PC-3 (cell line): ENCODE measurements at regions not wholly inside any gene's neighbourhood (a gene's known extent, or its start where the extent isn't known, plus 50 kb on each side); places are given as distances from the start of the nearest gene placed in this dataset.

Source experiments
- ATAC-seq: fragments of 200-7000 bp; cut with Tn5 transposase; 2 replicates; pipeline ENCODE4 v1.9.1; 2020; ENCODE audit warnings: mild to moderate bottlenecking, moderate library complexity
- BruUV-seq: library from RNA; stranded (reverse); fragments of 400-500 nt; replicated peaks from 2 replicates; lab custom pipeline; 2021; lab: Mats Ljungman, UMichigan
- CTCF ChIA-PET: fragments of 300-600 bp; sonication (Branson Sonifier 250); formaldehyde crosslinking; loops from one replicate; lab custom pipeline; 2022; ENCODE audit warnings: antibody characterized with exemption; lab: Charles Lee
- POLR2A ChIA-PET: fragments of 300-600 bp; sonication (Branson Sonifier 250); formaldehyde crosslinking; loops from one replicate; lab custom pipeline; 2022; ENCODE audit warnings: antibody characterized with exemption; ENCODE audit not compliant: unreplicated experiment; lab: Charles Lee
- DNase-seq: peaks from one replicate; pipeline ENCODE4 v3.0.0-alpha.2; 2015
- H2AFZ ChIP-seq: fragments of 300-600 bp; sonication (generic); 2 replicates; pipeline ENCODE4 v1.6.0; 2016; ENCODE audit warnings: antibody characterized with exemption, low read length
- H3F3A ChIP-seq: fragments of 300-600 bp; sonication (generic); one replicate; pipeline ENCODE4 v1.6.0; 2017; ENCODE audit warnings: antibody characterized with exemption, low read length, control low read depth, mild to moderate bottlenecking; ENCODE audit not compliant: unreplicated experiment
- H3K27ac ChIP-seq: fragments of 300-600 bp; sonication (generic); 2 replicates; pipeline ENCODE4 v1.5.1; 2016; ENCODE audit warnings: mild to moderate bottlenecking, low read length
- H3K27me3 ChIP-seq: fragments of 300-600 bp; sonication (generic); 2 replicates; pipeline ENCODE4 v1.6.1; 2016; ENCODE audit warnings: low read length, mixed read lengths
- H3K36me3 ChIP-seq: fragments of 300-600 bp; sonication (generic); 2 replicates; pipeline ENCODE4 v1.6.1; 2016; ENCODE audit warnings: low read depth, mixed run types, low read length, mixed read lengths
- H3K4me1 ChIP-seq: fragments of 300-600 bp; sonication (generic); 2 replicates; pipeline ENCODE4 v1.5.1; 2016; ENCODE audit warnings: low read length; ENCODE audit not compliant: insufficient read depth
- H3K4me2 ChIP-seq: fragments of 300-600 bp; sonication (generic); 2 replicates; pipeline ENCODE4 v1.6.0; 2016; ENCODE audit warnings: low read length
- H3K4me3 ChIP-seq: fragments of 300-600 bp; sonication (generic); 2 replicates; pipeline ENCODE4 v1.5.1; 2016; ENCODE audit warnings: mild to moderate bottlenecking, low read length, mixed read lengths
- H3K79me2 ChIP-seq: fragments of 300-600 bp; sonication (generic); 2 replicates; pipeline ENCODE4 v1.6.1; 2017; ENCODE audit warnings: low read length, mixed read lengths
- H3K9ac ChIP-seq: fragments of 300-600 bp; sonication (generic); 2 replicates; pipeline ENCODE4 v1.6.0; 2016; ENCODE audit warnings: mild to moderate bottlenecking, low read length
- H3K9me2 ChIP-seq: fragments of 300-600 bp; sonication (generic); replicated peaks from 2 replicates; pipeline ENCODE4 v1.6.1; 2016; ENCODE audit warnings: mixed run types, low read length, mixed read lengths
- H3K9me3 ChIP-seq: fragments of 300-600 bp; sonication (generic); 2 replicates; pipeline ENCODE4 v1.6.1; 2016; ENCODE audit warnings: low read length, mixed read lengths
- H4K20me1 ChIP-seq: fragments of 300-600 bp; sonication (generic); 2 replicates; pipeline ENCODE4 v1.6.1; 2016; ENCODE audit warnings: low read length, mixed read lengths
- EZH2 ChIP-seq: fragments of 300-600 bp; sonication (generic); IDR thresholded peaks from one replicate; pipeline ENCODE4 v1.6.1; 2017; ENCODE audit warnings: antibody characterized with exemption, mild to moderate bottlenecking, low read length; ENCODE audit not compliant: unreplicated experiment
- EZH2phosphoT487 ChIP-seq: fragments of 300-600 bp; sonication (generic); IDR thresholded peaks from 2 replicates; pipeline ENCODE4 v1.6.1; 2018; ENCODE audit warnings: mild to moderate bottlenecking, antibody characterized with exemption, low read length, borderline replicate concordance
- intact Hi-C: fragments of 100-400 bp; cut with micrococcal nuclease; formaldehyde crosslinking; loops from 2 replicates; pipeline ENCODE4 v1.9.0; 2023
- TF ChIP-seq, protein P1 (sequence below): fragments of 300-600 bp; sonication (generic); conservative IDR thresholded peaks from 2 replicates; pipeline ENCODE4 v1.5.1; 2017; ENCODE audit warnings: antibody characterized with exemption, low read depth, mild to moderate bottlenecking, low read length

- no peak for DNase-seq
- H2AFZ ChIP-seq, result no peak overlapping the region
- ChIA-PET POLR2A (no interaction called here), CTCF (no interaction called here)
- intact Hi-C loops, result no loop called here
- no peak overlapping the region for H3K27ac ChIP-seq
- no peaks in the 10 kb centered on the region for H3K9me3 ChIP-seq
- no peaks in the 10 kb centered on the region for H3F3A ChIP-seq
- H3K9ac ChIP-seq, result no peak overlapping the region
- no peak for ATAC-seq
- H3K9me2 ChIP-seq, result no peaks in the 10 kb centered on the region
- no peak overlapping the region for H3K4me2 ChIP-seq
- H3K4me3 ChIP-seq, result no peak overlapping the region
- no TSS peak for BruUV-seq
- no peak for TF ChIP-seq EZH2
- TF ChIP-seq, protein P1, sequence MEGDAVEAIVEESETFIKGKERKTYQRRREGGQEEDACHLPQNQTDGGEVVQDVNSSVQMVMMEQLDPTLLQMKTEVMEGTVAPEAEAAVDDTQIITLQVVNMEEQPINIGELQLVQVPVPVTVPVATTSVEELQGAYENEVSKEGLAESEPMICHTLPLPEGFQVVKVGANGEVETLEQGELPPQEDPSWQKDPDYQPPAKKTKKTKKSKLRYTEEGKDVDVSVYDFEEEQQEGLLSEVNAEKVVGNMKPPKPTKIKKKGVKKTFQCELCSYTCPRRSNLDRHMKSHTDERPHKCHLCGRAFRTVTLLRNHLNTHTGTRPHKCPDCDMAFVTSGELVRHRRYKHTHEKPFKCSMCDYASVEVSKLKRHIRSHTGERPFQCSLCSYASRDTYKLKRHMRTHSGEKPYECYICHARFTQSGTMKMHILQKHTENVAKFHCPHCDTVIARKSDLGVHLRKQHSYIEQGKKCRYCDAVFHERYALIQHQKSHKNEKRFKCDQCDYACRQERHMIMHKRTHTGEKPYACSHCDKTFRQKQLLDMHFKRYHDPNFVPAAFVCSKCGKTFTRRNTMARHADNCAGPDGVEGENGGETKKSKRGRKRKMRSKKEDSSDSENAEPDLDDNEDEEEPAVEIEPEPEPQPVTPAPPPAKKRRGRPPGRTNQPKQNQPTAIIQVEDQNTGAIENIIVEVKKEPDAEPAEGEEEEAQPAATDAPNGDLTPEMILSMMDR, result no peak
- TF ChIP-seq EZH2phosphoT487, result no peak
- no peaks in the 10 kb centered on the region for H3K36me3 ChIP-seq
- no peaks in the 10 kb centered on the region for H3K79me2 ChIP-seq
- no peaks in the 10 kb centered on the region for H3K4me1 ChIP-seq
- H4K20me1 ChIP-seq, result no peaks in the 10 kb centered on the region
- no peaks in the 10 kb centered on the region for H3K27me3 ChIP-seq
Observed at GRCh38 chr7:96928965-96929364, 76.4 kb upstream of the DLX6 start.

GRCh38 chr7:96931891-96932290 lies 73.5 kb upstream of the DLX6 start:
- no TSS peak for BruUV-seq
- Histone ChIP-seq H3F3A (no peaks in the 10 kb centered on the region), H4K20me1 (no peaks in the 10 kb centered on the region), H3K79me2 (no peaks in the 10 kb centered on the region), H2AFZ (no peak overlapping the region), H3K9me2 (no peaks in the 10 kb centered on the region), H3K27ac (no peak overlapping the region), H3K36me3 (no peaks in the 10 kb centered on the region), H3K9ac (no peak overlapping the region), H3K4me1 (no peaks in the 10 kb centered on the region), H3K9me3 (no peaks in the 10 kb centered on the region), H3K4me3 (no peak overlapping the region), H3K4me2 (no peak overlapping the region), H3K27me3 (no peaks in the 10 kb centered on the region)
- TF ChIP-seq, protein P1, result no peak
- TF ChIP-seq EZH2 (no peak), EZH2phosphoT487 (no peak)
- CTCF ChIA-PET, result no interaction called here
- no peak for DNase-seq
- no peak for ATAC-seq
- intact Hi-C loops, result no loop called here
- POLR2A ChIA-PET, result no interaction called here

- TF ChIP-seq EZH2 (no peak), EZH2phosphoT487 (no peak)
- TF ChIP-seq, protein P1, result no peak
- H3K4me1 ChIP-seq, result no peaks in the 10 kb centered on the region
Observed at GRCh38 chr7:96933067-96933645, 72.2 kb upstream of the DLX6 start.

More at GRCh38 chr7:96933067-96933645, 72.2 kb upstream of the DLX6 start:
- Histone ChIP-seq H2AFZ (no peak overlapping the region), H3K27ac (no peak overlapping the region), H3K4me3 (no peak overlapping the region), H3K9me3 (no peaks in the 10 kb centered on the region), H3K4me2 (no peak overlapping the region), H3F3A (no peaks in the 10 kb centered on the region), H4K20me1 (no peaks in the 10 kb centered on the region), H3K36me3 (no peaks in the 10 kb centered on the region), H3K9ac (no peak overlapping the region), H3K27me3 (no peaks in the 10 kb centered on the region), H3K9me2 (no peaks in the 10 kb centered on the region), H3K79me2 (no peaks in the 10 kb centered on the region)
- intact Hi-C loops, result no loop called here
- no TSS peak for BruUV-seq
- ATAC-seq (no peak), DNase-seq (no peak)
- CTCF ChIA-PET, result no interaction called here
- POLR2A ChIA-PET, result no interaction called here
